Retinal pigment epithelial cell (primary cell): ENCODE measurements at regions not wholly inside any gene's neighbourhood (a gene's known extent, or its start where the extent isn't known, plus 50 kb on each side); places are given as distances from the start of the nearest gene placed in this dataset.
"Not testable (repeated sequence)": the region's sequence is repeated elsewhere in the genome, so short reads cannot be mapped to it uniquely, and the experiment has no call there.

Experiments
- DNase-seq: peaks from one replicate; pipeline ENCODE4 v3.0.0-alpha.2; 2010; ENCODE audit warnings: low read depth
- H3K4me3 ChIP-seq: 2 replicates; pipeline ENCODE4 v1.5.1; 2011; ENCODE audit warnings: mild to moderate bottlenecking, low read length, control low read depth, moderate library complexity
- CTCF ChIP-seq: conservative IDR thresholded peaks from 2 replicates; pipeline ENCODE4 v1.5.1; 2011; ENCODE audit warnings: low read depth, low read length, control low read depth, inconsistent platforms

- DNase-seq: no peak
- no peak overlapping the region for H3K4me3 ChIP-seq
- TF ChIP-seq CTCF: no peak
Observed at GRCh38 chr4:123235431-123235830, 161.2 kb upstream of the SPRY1 start.

DNA sequence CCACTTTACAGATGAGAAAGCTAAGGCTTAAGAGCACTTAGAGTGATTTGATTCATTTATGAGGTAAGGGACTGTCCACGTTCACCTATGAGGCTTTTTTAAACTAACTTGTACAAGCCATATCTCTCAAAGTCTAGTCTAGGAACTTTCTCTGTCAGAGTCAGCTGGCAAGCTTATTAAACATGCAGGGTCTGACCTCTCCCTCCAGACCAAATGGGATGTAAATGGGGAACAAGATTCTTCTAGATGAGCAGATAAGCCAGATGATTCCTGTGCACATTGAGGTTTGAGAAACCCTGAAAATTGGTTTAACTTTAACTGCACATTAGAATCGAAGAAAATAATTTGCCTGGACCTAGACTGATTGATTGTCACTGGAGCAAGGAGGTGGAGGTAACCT is 160.0 kb upstream of the SPRY1 start:
- no peak for DNase-seq
- H3K4me3 ChIP-seq: no peak overlapping the region
- TF ChIP-seq CTCF: no peak

GRCh38 chr4:123240286-123240685 is 156.3 kb upstream of the SPRY1 start:
- not testable (repeated sequence) for DNase-seq, H3K4me3 ChIP-seq

DNA sequence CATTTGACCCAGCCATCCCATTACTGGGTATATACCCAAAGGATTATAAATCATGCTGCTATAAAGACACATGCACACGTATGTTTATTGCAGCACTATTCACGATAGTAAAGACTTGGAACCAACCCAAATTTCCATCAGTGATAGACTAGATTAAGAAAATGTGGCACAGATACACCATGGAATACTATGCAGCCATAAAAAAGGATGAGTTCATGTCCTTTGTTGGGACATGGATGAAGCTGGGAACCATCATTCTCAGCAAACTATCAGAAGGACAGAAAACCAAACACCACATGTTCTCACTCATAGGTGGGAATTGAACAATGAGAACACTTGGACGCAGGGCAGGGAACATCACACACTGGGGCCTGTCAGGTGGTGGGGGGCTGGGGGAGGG is 153.4 kb upstream of the SPRY1 start:
- not testable (repeated sequence) for DNase-seq, H3K4me3 ChIP-seq

DNA sequence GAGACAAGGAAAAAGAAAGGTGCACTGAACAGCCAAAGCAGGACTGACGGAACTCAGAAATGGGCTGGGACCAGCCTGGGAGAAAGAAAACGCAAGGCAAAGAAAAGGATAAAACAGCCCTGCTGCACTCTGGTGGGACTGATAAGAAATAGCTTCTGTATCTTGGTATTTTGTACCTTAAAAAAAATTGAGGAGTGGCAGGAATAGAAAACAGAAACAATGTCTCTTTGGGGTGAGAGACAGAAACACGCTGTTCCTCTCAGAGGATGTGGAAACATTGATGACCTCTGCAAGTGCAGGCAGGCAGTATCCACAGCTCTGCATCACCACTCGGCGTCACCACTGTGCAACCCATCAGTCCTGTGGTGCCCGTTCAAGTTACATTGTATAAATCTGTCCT is 152.5 kb upstream of the SPRY1 start:
- DNase-seq: no peak
- TF ChIP-seq CTCF: no peak
- no peak overlapping the region for H3K4me3 ChIP-seq

DNA sequence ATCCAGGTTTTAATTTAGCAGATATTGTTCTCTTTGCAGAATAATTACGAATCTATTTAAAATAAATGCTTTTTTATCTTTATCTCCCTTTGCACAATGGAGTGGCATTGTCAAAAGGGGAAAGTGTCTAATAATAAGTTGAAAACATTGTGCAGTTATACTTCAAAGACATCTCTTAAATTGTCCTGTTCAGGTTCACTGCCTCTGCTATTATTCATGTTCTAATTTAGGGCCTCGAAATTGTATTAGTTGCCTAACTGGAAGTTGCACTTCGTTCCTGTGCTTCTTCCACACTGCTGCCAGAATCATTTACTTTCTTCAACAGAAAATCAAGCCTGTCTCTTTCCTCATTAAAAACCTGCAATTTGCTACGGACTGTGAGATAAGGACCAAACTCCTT is 150.5 kb upstream of the SPRY1 start:
- no peak for DNase-seq
- no peak for TF ChIP-seq CTCF
- no peak overlapping the region for H3K4me3 ChIP-seq

- no peak overlapping the region for H3K4me3 ChIP-seq
- no peak for DNase-seq
- no peak for TF ChIP-seq CTCF
Observed at GRCh38 chr4:123248085-123248659, 148.4 kb upstream of the SPRY1 start.

- no peak for TF ChIP-seq CTCF
- no peak for DNase-seq
Observed at GRCh38 chr4:123249821-123250220, 146.8 kb upstream of the SPRY1 start.

More at GRCh38 chr4:123249821-123250220, 146.8 kb upstream of the SPRY1 start:
- no peak overlapping the region for H3K4me3 ChIP-seq
